HUES64 (cell line): ENCODE measurements at regions not wholly inside any gene's neighbourhood (a gene's known extent, or its start where the extent isn't known, plus 50 kb on each side); places are given as distances from the start of the nearest gene placed in this dataset.

ENCODE experiments used
- H3K27ac ChIP-seq: 2 replicates; pipeline ENCODE4 v1.7.0; 2013; ENCODE audit warnings: low read depth, low read length, inconsistent platforms
- H3K27me3 ChIP-seq: 2 replicates; pipeline ENCODE4 v1.6.1; 2013; ENCODE audit warnings: mild to moderate bottlenecking, low read length; ENCODE audit not compliant: insufficient read depth
- H3K36me3 ChIP-seq: 2 replicates; pipeline ENCODE4 v1.6.1; 2013; ENCODE audit warnings: mild to moderate bottlenecking, low read length; ENCODE audit not compliant: insufficient read depth
- H3K4me1 ChIP-seq: 2 replicates; pipeline ENCODE4 v1.6.1; 2013; ENCODE audit warnings: mild to moderate bottlenecking, low read length, moderate library complexity; ENCODE audit not compliant: insufficient read depth
- H3K4me3 ChIP-seq: 2 replicates; pipeline ENCODE4 v1.5.1; 2013; ENCODE audit warnings: mild to moderate bottlenecking, low read length, moderate library complexity
- H3K9ac ChIP-seq: 2 replicates; pipeline ENCODE4 v1.6.1; 2013; ENCODE audit warnings: mild to moderate bottlenecking, low read depth, low read length
- H3K9me3 ChIP-seq: 2 replicates; pipeline ENCODE4 v1.6.1; 2013; ENCODE audit warnings: low read depth, low read length; ENCODE audit not compliant: insufficient read depth
- WGBS: fragments of 150-250, 120-280 bp; methylation state at CpG from one replicate; pipeline ENCODE4 v1.1.7; 2013; ENCODE audit warnings: missing lambda C conversion rate; 5-methylcytosine and 5-hydroxymethylcytosine counted together

DNA sequence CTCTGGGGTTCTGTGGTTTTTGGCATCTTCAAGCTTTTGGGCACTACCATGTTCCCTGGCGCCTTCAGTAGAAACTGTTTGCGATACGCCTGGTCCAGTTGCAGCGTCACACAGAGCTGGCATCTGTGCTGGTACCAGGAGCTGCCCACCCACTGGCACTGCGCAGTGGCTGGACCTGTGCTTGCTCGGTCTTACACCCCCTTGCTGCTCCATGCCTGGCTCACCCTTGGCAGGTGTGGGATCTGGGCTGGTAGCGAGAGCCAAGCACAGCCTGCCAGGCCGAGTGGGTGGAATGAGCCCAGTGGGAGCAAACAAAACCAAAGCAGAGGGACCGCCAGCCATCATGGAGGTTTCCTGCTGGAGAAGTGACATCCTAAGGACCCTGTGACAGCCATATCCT is 170.2 kb upstream of the IRX2 start:
- Histone ChIP-seq H3K4me3 (no peak overlapping the region), H3K27ac (no peak overlapping the region), H3K9me3 (peaks cover 29% of the 10 kb centered on the region), H3K36me3 (no peaks in the 10 kb centered on the region), H3K9ac (no peak overlapping the region), H3K27me3 (peaks cover 2% of the 10 kb centered on the region; the same call in 1 of the 2 replicates), H3K4me1 (peaks cover 2% of the 10 kb centered on the region; the same call in 1 of the 2 replicates)
- 97% methylated on average over 9 of the region's 9 CpGs for WGBS

DNA sequence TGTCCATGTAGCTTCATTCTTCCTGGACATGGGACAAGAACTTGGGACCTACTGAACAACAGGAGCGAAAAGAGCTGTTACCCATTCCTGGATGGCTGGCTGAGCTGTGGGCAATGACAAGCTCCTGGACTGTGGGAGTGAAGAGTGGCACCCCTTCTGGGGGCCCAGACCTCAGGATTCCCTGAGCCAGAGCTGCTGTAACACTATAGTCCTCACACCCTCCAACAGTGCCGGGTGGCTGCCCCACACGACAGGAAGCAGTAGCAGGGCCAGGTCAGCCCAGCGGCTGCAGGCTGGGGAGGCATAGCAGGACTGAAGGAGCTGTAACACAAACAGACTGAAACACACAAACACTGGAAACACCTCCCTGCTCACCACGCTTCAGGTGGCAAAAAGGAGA is 169.7 kb upstream of the IRX2 start:
- H3K4me3 ChIP-seq: no peak overlapping the region
- H3K36me3 ChIP-seq: no peaks in the 10 kb centered on the region
- H3K27ac ChIP-seq: no peak overlapping the region
- peaks cover 29% of the 10 kb centered on the region for H3K9me3 ChIP-seq
- H3K27me3 ChIP-seq: peaks cover 7% of the 10 kb centered on the region; the same call in 1 of the 2 replicates
- H3K9ac ChIP-seq: no peak overlapping the region
- WGBS: 97% methylated on average over 5 of the region's 5 CpGs
- H3K4me1 ChIP-seq: peaks cover 6% of the 10 kb centered on the region; the same call in 1 of the 2 replicates

DNA sequence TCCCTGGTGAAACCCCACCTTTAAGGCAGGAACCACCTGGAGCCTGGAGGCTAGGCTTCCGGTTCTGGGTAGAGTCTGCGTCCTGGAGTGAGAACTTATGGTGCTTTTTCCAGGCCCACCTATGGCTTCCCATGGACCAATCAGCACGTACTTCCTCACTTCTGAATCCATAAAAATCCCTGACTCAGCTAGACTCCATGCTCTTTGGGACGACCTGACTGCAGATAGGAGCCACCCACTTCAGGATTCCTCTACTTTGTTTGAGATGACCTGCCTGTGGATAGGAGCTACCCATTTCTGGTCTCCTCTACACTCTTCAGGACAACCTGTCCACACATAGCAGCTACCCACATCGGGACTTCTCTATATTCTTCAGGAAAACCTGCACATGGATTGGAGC is 168.8 kb upstream of the IRX2 start:
- H3K4me3 ChIP-seq: no peak overlapping the region
- 92% methylated on average over 5 of the region's 5 CpGs for WGBS
- H3K9ac ChIP-seq: no peak overlapping the region
- H3K4me1 ChIP-seq: peaks cover 11% of the 10 kb centered on the region
- H3K27ac ChIP-seq: no peak overlapping the region
- H3K36me3 ChIP-seq: no peaks in the 10 kb centered on the region
- H3K27me3 ChIP-seq: peaks cover 10% of the 10 kb centered on the region
- peaks cover 29% of the 10 kb centered on the region for H3K9me3 ChIP-seq

DNA sequence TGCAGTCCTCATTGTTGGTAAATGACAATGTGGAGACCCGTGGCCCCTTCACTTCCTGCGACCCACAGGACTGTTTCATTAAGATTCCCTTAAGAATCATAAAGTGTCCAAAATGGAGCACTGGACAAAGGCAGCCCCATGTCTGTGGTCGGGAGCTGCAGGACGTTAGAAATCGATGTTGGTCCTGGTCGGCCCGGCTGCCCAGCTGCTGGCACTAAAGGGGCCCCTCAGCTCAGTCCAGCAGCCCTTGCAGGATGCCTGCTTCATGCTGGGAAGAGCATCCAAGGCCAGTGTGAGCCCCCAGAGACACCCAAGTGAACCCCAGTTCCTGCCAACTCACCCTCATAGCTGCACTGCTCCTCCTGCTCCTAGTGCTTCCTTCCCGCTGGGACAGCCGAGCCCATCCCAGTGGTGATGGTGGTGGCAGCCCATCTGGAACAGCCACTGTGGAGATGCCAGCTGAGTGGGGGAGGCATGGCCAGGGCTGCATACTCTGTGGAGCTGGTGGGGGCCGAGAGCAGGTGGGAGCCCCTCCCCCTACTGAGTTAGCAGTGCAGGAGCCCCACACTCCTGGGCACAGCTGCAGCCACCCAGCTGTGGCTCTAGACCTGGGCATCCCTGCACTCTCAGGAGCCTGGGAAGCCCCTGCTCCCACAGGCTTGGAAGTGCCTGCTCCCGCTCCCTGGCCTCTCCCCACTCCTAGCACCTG is 168.0 kb upstream of the IRX2 start:
- 87% methylated on average over 11 of the region's 11 CpGs for WGBS
- H3K27me3 ChIP-seq: peaks cover 15% of the 10 kb centered on the region
- peaks cover 29% of the 10 kb centered on the region for H3K9me3 ChIP-seq
- no peak overlapping the region for H3K27ac ChIP-seq
- peaks cover 16% of the 10 kb centered on the region for H3K4me1 ChIP-seq
- no peak overlapping the region for H3K9ac ChIP-seq
- H3K36me3 ChIP-seq: no peaks in the 10 kb centered on the region
- no peak overlapping the region for H3K4me3 ChIP-seq

DNA sequence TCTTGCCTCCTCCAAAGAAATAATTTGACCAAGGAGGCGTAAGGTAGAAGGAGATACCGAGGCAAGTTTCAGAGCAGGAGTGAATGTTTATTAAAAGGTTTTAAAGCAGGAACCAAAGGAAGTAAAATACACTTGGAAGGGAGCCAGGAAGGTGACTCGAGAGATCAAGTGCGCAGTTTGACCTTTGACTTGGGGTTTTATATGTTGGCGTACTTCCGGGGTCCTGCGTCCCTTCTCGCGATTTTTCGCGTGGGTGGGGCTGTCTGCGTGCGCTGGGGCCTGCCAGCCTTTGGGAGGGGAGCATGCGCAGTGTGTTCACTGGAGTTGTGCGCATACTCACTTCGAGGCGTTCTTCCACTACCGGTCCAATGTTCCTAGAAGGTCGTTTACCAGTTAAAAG is 166.0 kb upstream of the IRX2 start:
- Histone ChIP-seq H3K4me1 (peaks cover 20% of the 10 kb centered on the region), H3K27ac (no peak overlapping the region), H3K4me3 (no peak overlapping the region), H3K9me3 (peaks cover 23% of the 10 kb centered on the region), H3K36me3 (no peaks in the 10 kb centered on the region), H3K27me3 (peaks cover 33% of the 10 kb centered on the region), H3K9ac (no peak overlapping the region)
- WGBS: 95% methylated on average over 19 of the region's 19 CpGs

- Histone ChIP-seq H3K27me3 (peaks cover 33% of the 10 kb centered on the region), H3K4me3 (no peak overlapping the region), H3K9ac (no peak overlapping the region), H3K9me3 (peaks cover 20% of the 10 kb centered on the region), H3K36me3 (no peaks in the 10 kb centered on the region), H3K27ac (no peak overlapping the region), H3K4me1 (peaks cover 20% of the 10 kb centered on the region)
- 94% methylated on average over 16 of the region's 16 CpGs for WGBS
Observed at GRCh38 chr5:2917093-2917492, 165.6 kb upstream of the IRX2 start.

- Histone ChIP-seq H3K4me1 (peaks cover 20% of the 10 kb centered on the region), H3K27ac (no peak overlapping the region), H3K36me3 (no peaks in the 10 kb centered on the region), H3K9me3 (peaks cover 10% of the 10 kb centered on the region), H3K9ac (no peak overlapping the region), H3K27me3 (peaks cover 33% of the 10 kb centered on the region), H3K4me3 (no peak overlapping the region)
- WGBS: 94% methylated on average over 3 of the region's 4 CpGs
Observed at GRCh38 chr5:2916076-2916682, 164.7 kb upstream of the IRX2 start.

DNA sequence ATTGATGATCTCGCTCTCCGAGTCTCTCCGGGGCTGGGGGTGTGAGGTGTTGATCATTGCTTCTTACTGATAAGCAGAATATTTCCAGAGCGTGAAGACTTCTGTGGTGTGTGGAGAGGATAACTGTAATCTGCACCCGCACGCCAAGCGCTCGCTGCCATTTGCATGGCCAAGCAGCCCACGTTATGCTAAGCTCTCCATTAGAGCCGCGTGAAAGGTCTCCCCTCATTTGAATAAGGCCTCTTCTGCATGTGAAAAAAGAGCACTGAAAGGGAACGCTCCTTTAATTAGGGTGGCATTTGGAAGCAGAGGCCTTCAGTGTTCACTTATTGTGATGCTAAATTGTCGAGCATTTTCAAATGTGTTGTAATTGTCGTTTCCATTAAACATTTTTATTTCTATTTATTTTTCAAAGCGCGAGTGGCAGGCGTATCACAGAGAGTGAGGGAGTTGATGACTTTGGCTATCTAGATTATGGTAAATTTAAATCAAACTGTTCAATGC is 163.6 kb upstream of the IRX2 start:
- H3K27me3 ChIP-seq: peaks cover 33% of the 10 kb centered on the region
- WGBS: 2% methylated on average over 16 of the region's 17 CpGs
- H3K9me3 ChIP-seq: no peaks in the 10 kb centered on the region; the same call in 1 of the 2 replicates
- no peak overlapping the region; the same call in 1 of the 2 replicates for H3K9ac ChIP-seq
- no peaks in the 10 kb centered on the region for H3K36me3 ChIP-seq
- peaks cover 20% of the 10 kb centered on the region for H3K4me1 ChIP-seq
- H3K27ac ChIP-seq: peak overlapping the region; percentile 71; the same call in 1 of the 2 replicates
- peak overlapping the region; percentile 31 for H3K4me3 ChIP-seq

DNA sequence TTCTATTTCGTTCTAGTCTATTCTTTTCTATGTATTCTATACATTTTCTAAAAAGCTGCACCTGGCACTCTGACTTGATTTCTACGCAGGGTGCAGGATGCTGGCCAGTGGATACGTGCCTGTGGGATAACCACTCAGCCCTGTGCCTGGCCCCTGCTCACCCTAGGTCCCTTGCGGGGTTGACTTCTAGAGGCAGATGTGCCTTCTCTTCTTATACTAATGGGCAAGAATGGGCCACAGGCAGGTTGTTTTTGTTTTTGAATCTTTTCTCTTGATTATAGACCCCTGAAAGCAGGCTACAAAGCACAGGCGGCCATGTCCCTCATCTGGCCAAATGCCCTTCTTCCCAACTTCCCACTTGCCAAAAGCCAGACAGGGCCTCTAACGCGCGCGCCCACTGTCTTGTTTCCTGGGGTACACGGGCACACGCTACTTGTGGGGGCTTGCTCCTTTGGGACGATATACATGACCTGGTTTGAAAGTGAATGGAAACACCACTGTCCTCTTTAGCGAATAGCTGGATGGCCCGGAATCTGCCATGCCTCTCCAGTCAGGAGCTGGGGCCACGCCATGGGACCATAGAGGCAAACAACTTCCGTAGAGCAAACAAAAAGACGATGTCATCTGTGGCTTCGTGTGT is 162.7 kb upstream of the IRX2 start:
- Histone ChIP-seq H3K9me3 (no peaks in the 10 kb centered on the region), H3K9ac (no peak overlapping the region), H3K4me3 (no peak overlapping the region), H3K4me1 (peaks cover 23% of the 10 kb centered on the region), H3K36me3 (no peaks in the 10 kb centered on the region), H3K27ac (peak overlapping the region; percentile 50; the same call in 1 of the 2 replicates), H3K27me3 (peaks cover 33% of the 10 kb centered on the region)
- WGBS: 85% methylated on average over 18 of the region's 18 CpGs

- Histone ChIP-seq H3K36me3 (no peaks in the 10 kb centered on the region), H3K27me3 (peaks cover 33% of the 10 kb centered on the region), H3K27ac (no peak overlapping the region), H3K4me1 (peaks cover 23% of the 10 kb centered on the region), H3K9ac (no peak overlapping the region), H3K4me3 (no peak overlapping the region), H3K9me3 (no peaks in the 10 kb centered on the region)
- WGBS: 94% methylated on average over 7 of the region's 7 CpGs
Observed at GRCh38 chr5:2913281-2913680, 161.8 kb upstream of the IRX2 start.

- Histone ChIP-seq H3K27me3 (peaks cover 33% of the 10 kb centered on the region), H3K4me1 (peaks cover 23% of the 10 kb centered on the region), H3K36me3 (no peaks in the 10 kb centered on the region), H3K9ac (no peak overlapping the region), H3K9me3 (no peaks in the 10 kb centered on the region), H3K27ac (no peak overlapping the region), H3K4me3 (no peak overlapping the region)
- 95% methylated on average over 13 of the region's 13 CpGs for WGBS
Observed at GRCh38 chr5:2912741-2913140, 161.3 kb upstream of the IRX2 start.
